ENCODE measurements at regions not wholly inside any gene's neighbourhood (a gene's known extent, or its start where the extent isn't known, plus 50 kb on each side); places are given as distances from the start of the nearest gene placed in this dataset.

DNA sequence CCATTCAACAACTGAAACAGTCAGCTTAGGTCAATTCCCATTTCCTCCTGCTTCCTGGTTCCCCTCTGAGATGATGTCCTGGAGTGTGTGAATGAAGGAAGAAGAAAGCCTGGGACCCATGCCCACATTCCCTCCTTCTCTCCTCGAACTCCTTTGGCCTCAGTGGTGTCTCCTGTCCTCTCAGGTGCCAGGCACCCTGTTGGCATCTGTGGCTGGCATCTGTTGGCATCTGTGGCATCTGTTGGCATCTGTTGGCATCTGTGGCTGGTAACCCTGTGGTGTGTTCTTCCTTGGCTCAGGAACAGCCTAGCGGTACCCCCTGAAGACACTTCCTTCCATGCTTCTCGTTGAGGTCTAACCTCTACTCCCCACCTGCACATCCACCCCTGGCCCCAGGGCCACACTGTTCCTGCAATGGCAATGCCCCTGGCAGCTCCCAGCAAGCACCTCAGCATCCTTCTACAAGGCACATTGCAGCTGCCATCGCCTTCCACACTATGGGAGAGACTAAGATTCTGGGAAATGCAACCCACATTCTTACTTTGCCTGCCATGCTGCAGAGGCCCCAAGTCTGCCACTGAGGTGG, 114.4 kb upstream of the NEBL start:
- no peak overlapping the region for H3K27ac Mint-ChIP-seq
- H3K4me3 Mint-ChIP-seq = no peak overlapping the region
- peaks cover 0 to 1% of the 10 kb centered on the region in 2 donors for H3K27me3 Mint-ChIP-seq
- H3K27ac ChIP-seq (ENCODE audit: low read depth, low read length) = no peak overlapping the region
- H3K4me1 Mint-ChIP-seq = no peaks in the 10 kb centered on the region
- H3K4me1 ChIP-seq (ENCODE audit: insufficient read depth, low read length) = no peaks in the 10 kb centered on the region
- POLR2A ChIA-PET = no interaction called here
- no peaks in the 10 kb centered on the region for H3K36me3 ChIP-seq (ENCODE audit: insufficient read depth, low read length)
- no peak for DNase-seq
- H3K36me3 Mint-ChIP-seq = no peaks in the 10 kb centered on the region
- CTCF ChIA-PET = no interaction called here
- H3K9me3 Mint-ChIP-seq = peaks cover 0 to 3% (median 0%) of the 10 kb centered on the region in 5 donors
- H3K4me3 ChIP-seq (ENCODE audit: low read length) = no peak overlapping the region
- H3K27me3 ChIP-seq (ENCODE audit: insufficient read depth, low read length, poor library complexity, severe bottlenecking) = no peaks in the 10 kb centered on the region
- H3K9me3 ChIP-seq (ENCODE audit: low read length) = no peaks in the 10 kb centered on the region

- Histone ChIP-seq H3K4me3 (ENCODE audit: low read length) (no peak overlapping the region), H3K4me1 (ENCODE audit: insufficient read depth, low read length) (no peaks in the 10 kb centered on the region), H3K27me3 (ENCODE audit: insufficient read depth, low read length, poor library complexity, severe bottlenecking) (no peaks in the 10 kb centered on the region), H3K36me3 (ENCODE audit: insufficient read depth, low read length) (no peaks in the 10 kb centered on the region), H3K27ac (ENCODE audit: low read depth, low read length) (no peak overlapping the region), H3K9me3 (ENCODE audit: low read length) (no peaks in the 10 kb centered on the region)
- no peak overlapping the region for H3K4me3 Mint-ChIP-seq
- no peaks in the 10 kb centered on the region for H3K4me1 Mint-ChIP-seq
- peaks cover 0 to 3% (median 0%) of the 10 kb centered on the region in 5 donors for H3K9me3 Mint-ChIP-seq
- CTCF ChIA-PET = no interaction called here
- no peak overlapping the region for H3K27ac Mint-ChIP-seq
- no peak for DNase-seq
- peaks cover 0 to 1% of the 10 kb centered on the region in 2 donors for H3K27me3 Mint-ChIP-seq
- no peaks in the 10 kb centered on the region for H3K36me3 Mint-ChIP-seq
- POLR2A ChIA-PET = no interaction called here
These were observed 113.5 kb upstream of the NEBL start for GRCh38 chr10:21010615-21011014.

DNA sequence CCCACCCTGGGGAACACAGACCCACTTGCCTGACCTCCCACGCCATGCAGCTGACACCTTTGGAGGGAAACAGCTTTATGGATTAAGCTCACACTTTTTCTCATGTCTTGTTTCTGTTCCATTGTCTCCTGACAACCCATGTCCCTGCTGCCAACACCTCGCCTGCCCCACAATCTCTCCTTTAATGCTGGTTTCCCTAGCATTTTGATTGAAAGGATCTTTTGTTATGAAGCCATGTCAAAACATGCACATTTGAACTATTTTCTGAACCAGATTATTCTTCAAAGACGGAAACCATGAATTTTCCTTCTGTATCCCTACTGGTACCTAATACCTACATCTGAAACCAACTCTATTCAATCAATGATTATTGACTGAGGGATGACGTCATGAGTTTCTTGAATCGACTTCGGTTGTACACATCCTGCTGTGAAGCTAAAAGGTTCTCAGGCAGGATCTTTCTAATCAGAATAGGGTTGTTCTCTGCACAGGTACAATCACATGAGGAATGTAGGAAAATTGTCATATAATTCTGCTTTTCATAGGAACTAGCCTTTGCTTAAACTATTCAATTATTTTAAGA, 106.2 kb upstream of the NEBL start:
- H3K27me3 Mint-ChIP-seq = peaks cover 0 to 1% of the 10 kb centered on the region in 2 donors

GRCh38 chr10:21002091-21002878, 105.2 kb upstream of the NEBL start:
- Histone ChIP-seq H3K27ac (ENCODE audit: low read depth, low read length) (no peak overlapping the region), H3K4me3 (ENCODE audit: low read length) (no peak overlapping the region), H3K9me3 (ENCODE audit: low read length) (no peaks in the 10 kb centered on the region), H3K27me3 (ENCODE audit: insufficient read depth, low read length, poor library complexity, severe bottlenecking) (no peaks in the 10 kb centered on the region), H3K4me1 (ENCODE audit: insufficient read depth, low read length) (no peaks in the 10 kb centered on the region), H3K36me3 (ENCODE audit: insufficient read depth, low read length) (no peaks in the 10 kb centered on the region)
- Mint-ChIP-seq H3K9me3 (no peaks in the 10 kb centered on the region), H3K27me3 (peaks cover 0 to 1% of the 10 kb centered on the region in 2 donors), H3K36me3 (no peaks in the 10 kb centered on the region), H3K27ac (no peak overlapping the region), H3K4me3 (no peak overlapping the region), H3K4me1 (no peaks in the 10 kb centered on the region)
- DNase-seq = no peak
- POLR2A ChIA-PET = no interaction called here
- CTCF ChIA-PET = no interaction called here

More for the DNA sequence above, 106.2 kb upstream of the NEBL start:
- POLR2A ChIA-PET = no interaction called here
- Histone ChIP-seq H3K9me3 (ENCODE audit: low read length) (no peaks in the 10 kb centered on the region), H3K27ac (ENCODE audit: low read depth, low read length) (no peak overlapping the region), H3K4me1 (ENCODE audit: insufficient read depth, low read length) (no peaks in the 10 kb centered on the region), H3K4me3 (ENCODE audit: low read length) (no peak overlapping the region), H3K36me3 (ENCODE audit: insufficient read depth, low read length) (no peaks in the 10 kb centered on the region), H3K27me3 (ENCODE audit: insufficient read depth, low read length, poor library complexity, severe bottlenecking) (no peaks in the 10 kb centered on the region)
- DNase-seq = no peak
- Mint-ChIP-seq H3K9me3 (no peaks in the 10 kb centered on the region), H3K4me3 (no peak overlapping the region), H3K36me3 (no peaks in the 10 kb centered on the region), H3K4me1 (no peaks in the 10 kb centered on the region), H3K27ac (no peak overlapping the region)
- CTCF ChIA-PET = no interaction called here

GRCh38 chr10:20999699-21000098, 102.6 kb upstream of the NEBL start:
- H3K27ac Mint-ChIP-seq = no peak overlapping the region
- H3K4me1 Mint-ChIP-seq = no peaks in the 10 kb centered on the region
- ChIA-PET CTCF (no interaction called here), POLR2A (no interaction called here)
- H3K9me3 ChIP-seq (ENCODE audit: low read length) = no peaks in the 10 kb centered on the region
- no peak overlapping the region for H3K4me3 ChIP-seq (ENCODE audit: low read length)
- H3K27me3 Mint-ChIP-seq = peaks cover 0 to 2% of the 10 kb centered on the region in 2 donors
- H3K4me3 Mint-ChIP-seq = no peak overlapping the region
- no peaks in the 10 kb centered on the region for H3K36me3 ChIP-seq (ENCODE audit: insufficient read depth, low read length)
- H3K36me3 Mint-ChIP-seq = no peaks in the 10 kb centered on the region
- H3K9me3 Mint-ChIP-seq = no peaks in the 10 kb centered on the region
- H3K4me1 ChIP-seq (ENCODE audit: insufficient read depth, low read length) = no peaks in the 10 kb centered on the region
- no peak for DNase-seq
- no peak overlapping the region for H3K27ac ChIP-seq (ENCODE audit: low read depth, low read length)
- H3K27me3 ChIP-seq (ENCODE audit: insufficient read depth, low read length, poor library complexity, severe bottlenecking) = no peaks in the 10 kb centered on the region

- H3K27me3 Mint-ChIP-seq = peaks cover 0 to 2% of the 10 kb centered on the region in 2 donors
- peaks cover 0 to 9% (median 0%) of the 10 kb centered on the region in 5 donors for H3K9me3 Mint-ChIP-seq
- no peak overlapping the region for H3K27ac Mint-ChIP-seq
- Histone ChIP-seq H3K4me1 (ENCODE audit: insufficient read depth, low read length) (no peaks in the 10 kb centered on the region), H3K27me3 (ENCODE audit: insufficient read depth, low read length, poor library complexity, severe bottlenecking) (no peaks in the 10 kb centered on the region), H3K27ac (ENCODE audit: low read depth, low read length) (no peak overlapping the region), H3K9me3 (ENCODE audit: low read length) (no peaks in the 10 kb centered on the region), H3K36me3 (ENCODE audit: insufficient read depth, low read length) (no peaks in the 10 kb centered on the region), H3K4me3 (ENCODE audit: low read length) (no peak overlapping the region)
- H3K36me3 Mint-ChIP-seq = no peaks in the 10 kb centered on the region
- CTCF ChIA-PET = no interaction called here
- no peak for DNase-seq
- H3K4me1 Mint-ChIP-seq = no peaks in the 10 kb centered on the region
- H3K4me3 Mint-ChIP-seq = no peak overlapping the region
- POLR2A ChIA-PET = no interaction called here
These were observed 100.9 kb upstream of the NEBL start for GRCh38 chr10:20998036-20998435.

DNA sequence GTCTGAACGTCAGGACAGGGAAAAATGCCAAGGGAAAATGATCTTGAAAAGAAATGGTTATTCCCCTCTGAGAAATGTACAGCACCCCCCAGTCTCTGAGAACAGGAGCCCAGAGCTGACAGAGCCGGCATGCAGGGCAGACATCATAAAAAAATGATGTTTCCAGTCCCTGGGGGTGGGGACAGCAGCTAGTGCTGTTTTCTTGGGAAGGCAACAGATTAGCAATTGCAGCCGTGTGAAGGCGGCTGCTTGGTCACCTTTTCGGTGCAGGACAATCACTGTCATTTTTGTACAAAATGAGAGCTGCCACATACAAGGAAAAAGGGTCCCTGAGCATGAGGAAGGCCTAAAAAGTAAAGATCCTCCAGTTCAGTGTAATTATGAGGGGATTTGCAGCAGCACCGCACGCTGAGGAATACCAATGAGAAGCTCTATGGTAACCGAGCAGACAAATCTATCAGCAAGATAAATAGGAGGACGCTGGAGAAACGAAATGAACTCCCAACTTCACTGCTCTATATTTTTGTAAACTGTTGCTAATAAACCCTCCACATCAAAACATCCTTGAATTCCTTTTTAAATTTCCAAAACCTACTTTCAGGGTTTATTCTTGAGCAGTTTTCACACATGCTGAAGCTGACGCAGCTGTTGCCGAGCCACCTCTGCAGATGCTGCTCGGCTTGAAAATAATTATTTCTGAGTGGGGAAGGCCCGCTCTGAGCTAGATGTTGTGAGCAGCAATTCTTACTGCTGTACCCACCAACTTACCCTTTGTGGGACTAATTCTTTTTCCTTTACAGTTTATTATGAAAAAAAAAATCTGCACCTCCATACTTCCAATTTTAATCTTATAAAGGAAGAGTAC, 98.2 kb upstream of the NEBL start:
- H3K9me3 ChIP-seq (ENCODE audit: low read length) = no peaks in the 10 kb centered on the region
- H3K4me3 ChIP-seq (ENCODE audit: low read length) = no peak overlapping the region
- H3K36me3 ChIP-seq (ENCODE audit: insufficient read depth, low read length) = no peaks in the 10 kb centered on the region
- ChIA-PET CTCF (no interaction called here), POLR2A (no interaction called here)
- no peak for DNase-seq
- Mint-ChIP-seq H3K27me3 (peaks cover 0 to 2% of the 10 kb centered on the region in 2 donors), H3K27ac (no peak overlapping the region), H3K9me3 (peaks cover 0 to 9% (median 0%) of the 10 kb centered on the region in 5 donors), H3K36me3 (no peaks in the 10 kb centered on the region), H3K4me1 (no peaks in the 10 kb centered on the region), H3K4me3 (no peak overlapping the region)
- no peak overlapping the region for H3K27ac ChIP-seq (ENCODE audit: low read depth, low read length)
- H3K27me3 ChIP-seq (ENCODE audit: insufficient read depth, low read length, poor library complexity, severe bottlenecking) = no peaks in the 10 kb centered on the region
- H3K4me1 ChIP-seq (ENCODE audit: insufficient read depth, low read length) = no peaks in the 10 kb centered on the region

All from CD8-positive, alpha-beta memory T cell (primary cell).